HUES48 (cell line): ENCODE measurements at regions not wholly inside any gene's neighbourhood (a gene's known extent, or its start where the extent isn't known, plus 50 kb on each side); places are given as distances from the start of the nearest gene placed in this dataset.
"Not testable (repeated sequence)": the region's sequence is repeated elsewhere in the genome, so short reads cannot be mapped to it uniquely, and the experiment has no call there.

Experiments used
- H3K27ac ChIP-seq: one replicate; pipeline ENCODE4 v1.7.0; 2013; ENCODE audit warnings: low read depth, low read length, inconsistent platforms
- H3K27me3 ChIP-seq: 2 replicates; pipeline ENCODE4 v1.6.1; 2013; ENCODE audit warnings: mild to moderate bottlenecking, low read length; ENCODE audit not compliant: control insufficient read depth, insufficient read depth
- H3K36me3 ChIP-seq: 2 replicates; pipeline ENCODE4 v1.6.1; 2013; ENCODE audit warnings: low read length; ENCODE audit not compliant: control insufficient read depth, insufficient read depth
- H3K4me1 ChIP-seq: 2 replicates; pipeline ENCODE4 v1.6.1; 2013; ENCODE audit warnings: mild to moderate bottlenecking, low read length; ENCODE audit not compliant: control insufficient read depth, insufficient read depth
- H3K4me3 ChIP-seq: 2 replicates; pipeline ENCODE4 v1.5.1; 2013; ENCODE audit warnings: mild to moderate bottlenecking, low read depth, low read length
- H3K9ac ChIP-seq: 2 replicates; pipeline ENCODE4 v1.6.1; 2013; ENCODE audit warnings: mild to moderate bottlenecking, low read depth, low read length, moderate library complexity
- H3K9me3 ChIP-seq: 2 replicates; pipeline ENCODE4 v1.6.1; 2013; ENCODE audit warnings: low read length; ENCODE audit not compliant: control insufficient read depth, insufficient read depth

DNA sequence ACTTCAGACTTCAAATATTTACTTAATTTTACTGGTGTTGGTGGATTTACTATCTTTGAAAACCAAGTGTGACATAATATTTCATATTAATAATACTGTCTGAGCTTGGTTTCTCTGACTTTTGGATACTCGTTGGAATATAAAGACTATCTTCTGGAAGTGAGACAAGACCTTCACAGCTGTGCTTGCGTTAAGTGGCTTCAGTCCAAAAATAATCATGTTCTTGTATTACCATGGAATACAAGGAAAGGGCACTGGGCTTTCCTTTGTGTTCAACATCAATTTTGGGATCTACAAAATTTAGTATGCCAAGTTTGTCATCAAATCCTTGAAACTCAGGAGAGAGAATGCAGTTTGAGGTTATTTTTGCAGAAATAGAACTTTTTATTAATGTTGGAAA, 712.4 kb upstream of the LCORL start:
- Histone ChIP-seq H3K27me3 (no peaks in the 10 kb centered on the region), H3K4me1 (no peaks in the 10 kb centered on the region), H3K27ac (no peak overlapping the region), H3K36me3 (no peaks in the 10 kb centered on the region), H3K9me3 (no peaks in the 10 kb centered on the region), H3K4me3 (no peak overlapping the region), H3K9ac (no peak overlapping the region)

DNA sequence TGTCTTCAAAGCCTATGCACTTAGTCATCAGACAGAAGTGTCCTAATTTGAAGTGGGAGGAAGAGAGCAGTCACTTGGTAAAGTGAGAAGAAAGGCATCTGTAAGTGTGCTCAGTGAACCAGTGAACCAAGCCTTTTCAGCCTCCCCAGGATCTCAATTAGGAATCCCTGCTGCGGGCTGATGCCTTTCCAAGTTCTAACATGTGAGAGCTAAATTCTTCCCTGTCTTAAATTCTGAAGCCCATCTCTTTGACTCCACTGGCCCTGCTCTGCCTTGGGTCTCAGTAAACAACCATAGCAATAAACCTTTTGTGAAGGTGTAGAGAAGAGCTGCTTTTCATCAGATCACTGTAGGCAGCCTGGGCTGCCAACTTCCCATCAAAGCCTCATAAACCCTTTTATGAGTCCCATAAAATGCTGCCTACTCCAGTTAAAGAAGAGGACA, 701.2 kb upstream of the LCORL start:
- Histone ChIP-seq H3K9ac (no peak overlapping the region), H3K4me3 (no peak overlapping the region), H3K36me3 (no peaks in the 10 kb centered on the region), H3K27ac (no peak overlapping the region), H3K9me3 (no peaks in the 10 kb centered on the region; the same call in 1 of the 2 replicates), H3K4me1 (no peaks in the 10 kb centered on the region), H3K27me3 (no peaks in the 10 kb centered on the region)

GRCh38 chr4:18698119-18698883, 676.7 kb upstream of the LCORL start:
- H3K36me3 ChIP-seq: no peaks in the 10 kb centered on the region
- no peak overlapping the region for H3K9ac ChIP-seq
- no peaks in the 10 kb centered on the region for H3K9me3 ChIP-seq
- peaks cover 23% of the 10 kb centered on the region for H3K4me1 ChIP-seq
- H3K27me3 ChIP-seq: no peaks in the 10 kb centered on the region
- no peak overlapping the region for H3K4me3 ChIP-seq
- H3K27ac ChIP-seq: no peak overlapping the region

- H3K27ac ChIP-seq: no peak overlapping the region
- H3K36me3 ChIP-seq: no peaks in the 10 kb centered on the region
- no peak overlapping the region for H3K4me3 ChIP-seq
- no peaks in the 10 kb centered on the region for H3K9me3 ChIP-seq
- no peak overlapping the region for H3K9ac ChIP-seq
- H3K27me3 ChIP-seq: no peaks in the 10 kb centered on the region
- peaks cover 45% of the 10 kb centered on the region for H3K4me1 ChIP-seq
Observed at GRCh38 chr4:18695733-18696527, 674.4 kb upstream of the LCORL start.

DNA sequence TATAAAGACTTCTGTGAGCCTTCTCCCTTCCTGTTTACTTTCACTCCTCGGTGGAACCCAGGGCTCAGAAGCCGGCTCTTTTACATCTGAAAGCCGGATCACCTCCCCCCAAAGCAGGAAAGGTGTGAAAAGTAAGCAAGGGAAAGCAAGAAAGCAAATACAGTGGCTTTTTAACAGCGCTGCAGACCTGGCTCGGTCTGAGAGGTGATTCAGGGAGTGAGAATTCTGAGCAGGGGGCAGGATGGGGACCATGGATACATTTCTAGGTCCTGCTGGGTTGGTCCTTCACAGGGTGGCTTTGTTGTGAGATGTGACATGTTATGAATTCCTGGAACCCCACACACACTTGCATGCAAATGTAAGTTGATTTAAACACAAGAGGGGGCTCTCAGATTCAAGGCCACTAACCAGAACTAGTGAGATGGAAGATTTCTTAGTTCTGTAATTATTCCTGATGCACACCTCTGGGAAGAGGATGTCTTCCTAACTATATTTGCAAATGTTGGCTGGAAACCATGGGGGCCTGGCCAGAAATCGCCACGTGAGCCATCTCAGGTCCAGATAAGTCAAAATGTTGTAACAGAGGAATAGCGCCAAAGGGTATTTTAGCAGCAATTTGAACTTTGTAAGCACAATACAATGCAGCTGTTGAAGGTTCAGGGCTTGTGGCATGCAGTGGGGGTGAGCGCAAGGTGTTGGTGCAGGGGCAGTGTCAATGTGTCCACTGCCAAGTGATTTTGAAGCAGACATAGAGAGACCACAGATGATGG, 670.1 kb upstream of the LCORL start:
- no peaks in the 10 kb centered on the region for H3K27me3 ChIP-seq
- 0 out of 2 replicates have a peak overlapping the region, but pooled peaks have one; percentile 2 for H3K9ac ChIP-seq
- peak overlapping the region; percentile 15 for H3K4me3 ChIP-seq
- no peaks in the 10 kb centered on the region for H3K36me3 ChIP-seq
- peaks cover 44% of the 10 kb centered on the region for H3K4me1 ChIP-seq
- no peaks in the 10 kb centered on the region for H3K9me3 ChIP-seq
- peak overlapping the region; percentile 97 for H3K27ac ChIP-seq

GRCh38 chr4:18690291-18690955, 668.9 kb upstream of the LCORL start:
- Histone ChIP-seq H3K9me3 (no peaks in the 10 kb centered on the region), H3K4me1 (peaks cover 44% of the 10 kb centered on the region), H3K27me3 (no peaks in the 10 kb centered on the region), H3K36me3 (no peaks in the 10 kb centered on the region), H3K4me3 (peak overlapping the region; percentile 33; the same call in 1 of the 2 replicates), H3K9ac (peak overlapping the region; percentile 32; the same call in 1 of the 2 replicates), H3K27ac (peak overlapping the region; percentile 97)

DNA sequence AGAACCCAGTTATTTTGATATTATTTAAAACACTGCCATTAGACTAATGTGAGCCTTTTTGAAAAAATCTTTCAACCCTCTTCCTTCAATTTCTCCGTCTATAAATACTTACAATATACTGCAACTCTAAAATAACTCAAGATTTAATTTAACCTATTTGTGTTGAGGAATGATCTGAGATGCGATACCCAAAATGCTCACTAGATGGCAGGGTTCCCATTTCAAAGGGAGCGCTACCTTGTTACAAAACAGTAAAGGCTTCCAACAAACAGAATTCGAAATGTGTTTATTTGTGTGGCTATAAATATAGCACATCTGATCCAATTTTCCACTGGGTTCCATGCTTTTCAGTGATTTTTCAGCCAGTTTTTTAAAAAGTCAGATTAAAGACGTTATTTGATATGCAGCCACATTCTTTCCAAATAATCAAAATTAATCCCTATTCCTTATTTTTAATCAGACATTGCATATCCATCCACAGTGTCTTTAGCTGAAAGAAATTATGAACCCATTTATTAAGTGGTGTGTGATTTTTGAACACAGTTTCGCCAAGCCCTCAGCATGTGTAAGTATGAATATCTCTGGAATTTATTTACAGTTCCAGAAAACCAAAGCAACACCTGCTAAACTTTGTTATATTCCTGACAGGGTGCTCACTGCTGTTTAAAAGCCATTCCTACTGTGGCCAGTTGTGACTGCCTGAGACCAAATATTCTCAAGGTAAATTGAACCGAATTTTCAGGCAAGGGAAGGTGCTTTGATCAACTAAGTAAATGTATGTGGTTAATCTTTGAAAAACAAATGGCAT, 668.0 kb upstream of the LCORL start:
- no peak overlapping the region for H3K4me3 ChIP-seq
- H3K4me1 ChIP-seq: peaks cover 44% of the 10 kb centered on the region
- no peak overlapping the region for H3K9ac ChIP-seq
- no peaks in the 10 kb centered on the region for H3K9me3 ChIP-seq
- no peaks in the 10 kb centered on the region for H3K36me3 ChIP-seq
- H3K27me3 ChIP-seq: no peaks in the 10 kb centered on the region
- peak overlapping the region; percentile 97 for H3K27ac ChIP-seq

GRCh38 chr4:18688351-18688750, 666.8 kb upstream of the LCORL start:
- H3K27me3 ChIP-seq, H3K27ac ChIP-seq, H3K4me3 ChIP-seq: not testable (repeated sequence)

GRCh38 chr4:18686338-18687037, 664.9 kb upstream of the LCORL start:
- no peaks in the 10 kb centered on the region for H3K27me3 ChIP-seq
- H3K36me3 ChIP-seq: no peaks in the 10 kb centered on the region
- H3K9ac ChIP-seq: no peak overlapping the region
- peaks cover 20% of the 10 kb centered on the region for H3K4me1 ChIP-seq
- no peaks in the 10 kb centered on the region for H3K9me3 ChIP-seq
- no peak overlapping the region for H3K27ac ChIP-seq
- H3K4me3 ChIP-seq: no peak overlapping the region

More at GRCh38 chr4:18688351-18688750, 666.8 kb upstream of the LCORL start:
- not testable (repeated sequence) for H3K9ac ChIP-seq, H3K9me3 ChIP-seq, H3K36me3 ChIP-seq
- H3K4me1 ChIP-seq: peaks cover 38% of the 10 kb centered on the region
